ENCODE measurements at regions not wholly inside any gene's neighbourhood (a gene's known extent, or its start where the extent isn't known, plus 50 kb on each side); places are given as distances from the start of the nearest gene placed in this dataset.

DNA sequence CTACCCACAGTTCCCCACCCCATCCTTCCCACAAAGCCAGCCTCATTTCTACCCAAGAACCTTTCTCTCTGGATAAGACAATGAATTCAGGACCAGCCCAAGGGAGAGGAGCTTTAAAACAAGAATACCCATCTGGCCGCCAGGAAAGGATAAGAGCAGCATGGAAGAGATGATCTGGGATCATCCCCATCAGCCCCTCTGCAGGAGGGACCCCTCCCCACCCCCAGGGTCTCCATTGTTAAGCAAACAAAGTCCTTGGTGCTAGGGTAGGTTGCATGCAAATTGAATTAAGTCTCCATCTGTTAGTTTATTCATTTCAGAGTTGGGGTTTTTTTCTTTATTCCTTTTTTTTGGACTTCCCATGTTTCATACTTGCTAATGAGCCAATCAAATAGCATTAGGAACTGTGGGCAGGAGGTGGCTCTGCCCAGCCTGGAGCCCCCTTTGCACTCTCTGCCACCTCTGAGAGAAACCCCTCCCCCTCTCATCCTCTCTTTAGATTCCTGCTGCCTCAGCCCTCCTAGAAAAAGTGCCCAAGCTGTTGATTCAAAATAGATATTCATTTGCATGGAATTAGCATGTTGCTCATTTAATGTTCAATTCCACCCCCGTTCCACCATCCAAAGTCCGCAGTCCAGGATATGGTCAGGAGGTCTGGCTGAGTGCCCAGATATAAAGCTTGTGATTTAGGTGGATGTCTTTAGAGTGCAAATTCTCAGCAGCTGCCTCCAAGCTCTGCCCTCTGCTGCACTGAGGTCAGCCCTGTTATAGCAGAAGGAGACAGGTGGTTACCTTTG is 138.5 kb upstream of the NCAM1 start:
- Mint-ChIP-seq H3K27ac (no peak overlapping the region), H3K36me3 (ENCODE audit: low read depth) (no peaks in the 10 kb centered on the region), H3K4me3 (no peak overlapping the region), H3K9me3 (peaks cover 45% of the 10 kb centered on the region), H3K27me3 (ENCODE audit: low read depth, poor library complexity) (peaks cover 9% of the 10 kb centered on the region), H3K4me1 (peaks cover 25% of the 10 kb centered on the region)
- TF ChIP-seq, protein P1, sequence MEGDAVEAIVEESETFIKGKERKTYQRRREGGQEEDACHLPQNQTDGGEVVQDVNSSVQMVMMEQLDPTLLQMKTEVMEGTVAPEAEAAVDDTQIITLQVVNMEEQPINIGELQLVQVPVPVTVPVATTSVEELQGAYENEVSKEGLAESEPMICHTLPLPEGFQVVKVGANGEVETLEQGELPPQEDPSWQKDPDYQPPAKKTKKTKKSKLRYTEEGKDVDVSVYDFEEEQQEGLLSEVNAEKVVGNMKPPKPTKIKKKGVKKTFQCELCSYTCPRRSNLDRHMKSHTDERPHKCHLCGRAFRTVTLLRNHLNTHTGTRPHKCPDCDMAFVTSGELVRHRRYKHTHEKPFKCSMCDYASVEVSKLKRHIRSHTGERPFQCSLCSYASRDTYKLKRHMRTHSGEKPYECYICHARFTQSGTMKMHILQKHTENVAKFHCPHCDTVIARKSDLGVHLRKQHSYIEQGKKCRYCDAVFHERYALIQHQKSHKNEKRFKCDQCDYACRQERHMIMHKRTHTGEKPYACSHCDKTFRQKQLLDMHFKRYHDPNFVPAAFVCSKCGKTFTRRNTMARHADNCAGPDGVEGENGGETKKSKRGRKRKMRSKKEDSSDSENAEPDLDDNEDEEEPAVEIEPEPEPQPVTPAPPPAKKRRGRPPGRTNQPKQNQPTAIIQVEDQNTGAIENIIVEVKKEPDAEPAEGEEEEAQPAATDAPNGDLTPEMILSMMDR (IDR thresholded peaks at IDR 0.05), result no peak
- DNase-seq, result no peak

DNA sequence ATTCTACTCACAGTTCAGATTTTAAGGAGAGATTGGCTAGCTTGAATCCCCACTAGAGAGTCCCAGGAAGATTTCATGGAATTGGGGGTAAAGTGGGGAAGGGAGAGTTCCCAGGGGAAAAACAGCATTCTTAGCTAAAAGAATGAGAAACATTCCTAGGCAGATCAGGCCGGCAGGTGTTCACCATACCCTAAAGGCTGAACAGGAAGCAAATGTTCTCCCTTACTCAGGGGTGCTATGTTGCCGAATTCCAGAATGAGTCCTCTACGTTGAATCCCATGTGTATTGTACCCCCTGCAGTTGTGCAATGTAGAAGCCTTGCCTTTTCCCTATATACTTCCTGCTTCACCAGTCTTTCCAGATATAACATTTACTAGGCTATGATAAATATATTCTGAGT is 135.2 kb upstream of the NCAM1 start:
- H3K27me3 Mint-ChIP-seq (ENCODE audit: low read depth, poor library complexity), result peaks cover 12% of the 10 kb centered on the region
- H3K36me3 Mint-ChIP-seq (ENCODE audit: low read depth), result no peaks in the 10 kb centered on the region
- H3K27ac Mint-ChIP-seq, result no peak overlapping the region
- peaks cover 40% of the 10 kb centered on the region for H3K9me3 Mint-ChIP-seq
- H3K4me3 Mint-ChIP-seq, result no peak overlapping the region
- no peak for DNase-seq
- TF ChIP-seq, protein P1 (IDR thresholded peaks at IDR 0.05), result no peak
- H3K4me1 Mint-ChIP-seq, result peaks cover 27% of the 10 kb centered on the region

DNA sequence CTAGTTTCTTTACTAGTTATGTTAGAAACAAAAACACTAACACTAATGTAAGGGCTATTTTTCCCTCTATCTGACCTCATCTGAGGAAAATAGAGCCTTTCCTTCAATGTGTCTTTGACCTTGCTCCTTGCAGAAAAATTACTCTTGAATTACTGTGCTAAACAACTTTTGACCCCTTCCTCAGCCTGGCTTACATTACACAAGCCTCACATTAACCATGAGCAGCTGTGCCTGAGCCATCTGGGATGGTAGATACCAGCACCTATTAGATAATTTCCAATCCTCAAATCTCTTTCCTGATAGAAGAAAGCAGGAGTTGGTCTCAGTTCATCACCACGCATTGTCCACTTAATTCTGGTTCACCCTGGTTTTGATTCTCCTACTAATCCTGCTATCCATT is 134.4 kb upstream of the NCAM1 start:
- Mint-ChIP-seq H3K36me3 (ENCODE audit: low read depth) (no peaks in the 10 kb centered on the region), H3K9me3 (peaks cover 33% of the 10 kb centered on the region), H3K4me3 (no peak overlapping the region), H3K27ac (no peak overlapping the region), H3K4me1 (peaks cover 27% of the 10 kb centered on the region), H3K27me3 (ENCODE audit: low read depth, poor library complexity) (peaks cover 13% of the 10 kb centered on the region)
- TF ChIP-seq, protein P1 (IDR thresholded peaks at IDR 0.05), result no peak
- DNase-seq, result no peak

DNA sequence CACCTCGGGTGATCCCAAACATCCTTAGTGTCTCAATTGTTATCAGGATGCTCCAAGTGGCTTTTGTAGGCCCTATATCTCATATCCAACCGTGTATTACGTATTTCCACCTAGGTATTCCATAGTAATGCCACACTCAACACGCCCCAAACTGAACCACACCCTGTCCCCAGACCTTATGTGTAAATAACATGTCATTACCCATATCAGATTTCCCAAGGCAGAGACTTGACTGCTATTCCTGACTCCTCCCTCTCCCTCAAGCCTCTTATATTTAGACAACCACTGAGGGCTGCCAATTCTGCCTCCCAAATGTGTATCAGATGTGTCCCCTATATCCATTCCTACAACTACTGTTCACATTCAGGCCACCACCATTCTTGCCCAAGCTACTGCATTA is 132.8 kb upstream of the NCAM1 start:
- Mint-ChIP-seq H3K4me1 (peaks cover 18% of the 10 kb centered on the region), H3K9me3 (peaks cover 31% of the 10 kb centered on the region), H3K27ac (no peak overlapping the region), H3K4me3 (no peak overlapping the region), H3K36me3 (ENCODE audit: low read depth) (no peaks in the 10 kb centered on the region), H3K27me3 (ENCODE audit: low read depth, poor library complexity) (peaks cover 10% of the 10 kb centered on the region)
- DNase-seq, result no peak
- TF ChIP-seq, protein P1 (IDR thresholded peaks at IDR 0.05), result no peak

DNA sequence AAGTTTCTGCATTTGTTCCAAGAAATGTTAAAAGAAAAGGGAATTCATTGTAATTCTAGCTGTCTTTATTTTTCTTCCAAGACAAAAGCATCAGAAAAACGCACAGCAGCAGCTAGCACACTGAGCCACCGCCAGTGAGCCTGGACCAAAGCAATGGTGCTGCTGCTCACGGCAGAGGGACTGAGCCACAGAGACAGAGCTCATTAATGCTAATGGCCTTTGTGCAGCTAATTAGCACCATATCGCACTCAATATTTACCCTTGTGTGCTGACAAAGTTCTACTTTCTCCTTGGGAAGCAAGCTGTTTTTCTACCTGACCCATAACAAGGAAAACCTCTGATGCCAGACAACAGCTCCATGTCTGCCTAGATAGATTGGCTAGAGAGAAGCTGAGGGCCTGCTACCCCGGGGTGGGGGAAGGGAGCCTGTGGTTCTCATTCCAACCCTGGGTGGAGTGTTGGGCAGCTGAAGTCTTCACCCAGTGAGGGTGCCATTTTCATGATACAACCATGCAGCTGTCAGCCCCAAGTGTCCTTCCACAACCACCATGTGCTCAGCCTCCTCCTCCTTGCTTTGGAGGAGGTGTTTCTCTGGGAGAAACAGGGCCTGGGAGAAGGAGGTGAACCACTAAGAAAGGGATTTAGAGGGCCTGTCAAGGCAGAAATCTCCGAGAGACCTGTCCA is 131.1 kb upstream of the NCAM1 start:
- Mint-ChIP-seq H3K4me1 (peaks cover 33% of the 10 kb centered on the region), H3K27ac (no peak overlapping the region), H3K36me3 (ENCODE audit: low read depth) (no peaks in the 10 kb centered on the region), H3K27me3 (ENCODE audit: low read depth, poor library complexity) (peaks cover 10% of the 10 kb centered on the region), H3K4me3 (no peak overlapping the region), H3K9me3 (peaks cover 18% of the 10 kb centered on the region)
- TF ChIP-seq, protein P1 (IDR thresholded peaks at IDR 0.05), result no peak
- no peak for DNase-seq

Data from nephron progenitor cell (in vitro differentiated cells).